Chondrocyte (in vitro differentiated cells): ENCODE measurements at regions not wholly inside any gene's neighbourhood (a gene's known extent, or its start where the extent isn't known, plus 50 kb on each side); places are given as distances from the start of the nearest gene placed in this dataset.

Source experiments
- DNase-seq: peaks from one replicate; pipeline ENCODE4 v3.0.0; 2021; ENCODE audit warnings: mixed read lengths, low spot score
- H3K27ac Mint-ChIP-seq: one replicate; pipeline ENCODE4 v1.8.0; 2021; ENCODE audit warnings: mild to moderate bottlenecking, moderate library complexity, mixed read lengths; ENCODE audit not compliant: unreplicated experiment
- H3K27me3 Mint-ChIP-seq: 2 replicates; pipeline ENCODE4 v1.8.0; 2021; ENCODE audit warnings: low read depth, mixed read lengths
- H3K36me3 Mint-ChIP-seq: 2 replicates; pipeline ENCODE4 v1.8.0; 2021; ENCODE audit warnings: low read depth, mixed read lengths
- H3K4me1 Mint-ChIP-seq: 2 replicates; pipeline ENCODE4 v1.8.0; 2021; ENCODE audit warnings: low read depth, mild to moderate bottlenecking, mixed read lengths
- H3K4me3 Mint-ChIP-seq: one replicate; pipeline ENCODE4 v1.8.0; 2021; ENCODE audit warnings: mild to moderate bottlenecking, moderate library complexity, mixed read lengths; ENCODE audit not compliant: unreplicated experiment
- H3K9me3 Mint-ChIP-seq: 2 replicates; pipeline ENCODE4 v1.8.0; 2021; ENCODE audit warnings: low read depth, mixed read lengths
- CTCF ChIP-seq: fragments of 200-600 bp; sonication (generic); IDR thresholded peaks from 2 replicates; pipeline ENCODE4 v1.5.0; 2021; ENCODE audit warnings: antibody characterized with exemption, mild to moderate bottlenecking, moderate library complexity

GRCh38 chr3:117710501-117710900, 1000.9 kb downstream of the TUSC7 start:
- TF ChIP-seq CTCF = no peak
- peaks cover 18% of the 10 kb centered on the region for H3K4me1 Mint-ChIP-seq
- H3K27me3 Mint-ChIP-seq = peaks cover 2% of the 10 kb centered on the region
- no peaks in the 10 kb centered on the region for H3K36me3 Mint-ChIP-seq
- no peak for DNase-seq
- no peak overlapping the region for H3K4me3 Mint-ChIP-seq
- H3K9me3 Mint-ChIP-seq = no peaks in the 10 kb centered on the region
- no peak overlapping the region for H3K27ac Mint-ChIP-seq

GRCh38 chr3:117719316-117719926, 1009.8 kb downstream of the TUSC7 start:
- Mint-ChIP-seq H3K27ac (no peak overlapping the region), H3K9me3 (no peaks in the 10 kb centered on the region), H3K36me3 (no peaks in the 10 kb centered on the region), H3K4me1 (no peaks in the 10 kb centered on the region), H3K27me3 (peaks cover 3% of the 10 kb centered on the region), H3K4me3 (no peak overlapping the region)
- TF ChIP-seq CTCF = peak; percentile 97
- DNase-seq = no peak

GRCh38 chr3:117721866-117722265, 1012.3 kb downstream of the TUSC7 start:
- no peaks in the 10 kb centered on the region for H3K36me3 Mint-ChIP-seq
- H3K4me1 Mint-ChIP-seq = no peaks in the 10 kb centered on the region
- peaks cover 3% of the 10 kb centered on the region for H3K27me3 Mint-ChIP-seq
- DNase-seq = no peak
- no peak overlapping the region for H3K27ac Mint-ChIP-seq
- no peak for TF ChIP-seq CTCF
- H3K4me3 Mint-ChIP-seq = no peak overlapping the region
- H3K9me3 Mint-ChIP-seq = no peaks in the 10 kb centered on the region

GRCh38 chr3:117722856-117723255, 1013.3 kb downstream of the TUSC7 start:
- no peaks in the 10 kb centered on the region for H3K9me3 Mint-ChIP-seq
- no peak overlapping the region for H3K27ac Mint-ChIP-seq
- no peak overlapping the region for H3K4me3 Mint-ChIP-seq
- no peak for TF ChIP-seq CTCF
- H3K4me1 Mint-ChIP-seq = no peaks in the 10 kb centered on the region
- no peak for DNase-seq
- peaks cover 3% of the 10 kb centered on the region for H3K27me3 Mint-ChIP-seq
- H3K36me3 Mint-ChIP-seq = no peaks in the 10 kb centered on the region

GRCh38 chr3:117723825-117724224, 1014.2 kb downstream of the TUSC7 start:
- peaks cover 3% of the 10 kb centered on the region for H3K27me3 Mint-ChIP-seq
- no peak overlapping the region for H3K4me3 Mint-ChIP-seq
- no peak overlapping the region for H3K27ac Mint-ChIP-seq
- H3K9me3 Mint-ChIP-seq = no peaks in the 10 kb centered on the region
- no peak for TF ChIP-seq CTCF
- no peaks in the 10 kb centered on the region for H3K4me1 Mint-ChIP-seq
- H3K36me3 Mint-ChIP-seq = no peaks in the 10 kb centered on the region
- no peak for DNase-seq
